Hematopoietic multipotent progenitor cell treated with erythropoietin and hydrocortisone succinate and interleukin-3 and kit ligand, for 4 days (in vitro differentiated cells): ENCODE measurements at regions not wholly inside any gene's neighbourhood (a gene's known extent, or its start where the extent isn't known, plus 50 kb on each side); places are given as distances from the start of the nearest gene placed in this dataset.
A peak's percentile ranks its signal among the peaks of the same experiment; 100 is the strongest.
"Not testable (repeated sequence)": the region's sequence is repeated elsewhere in the genome, so short reads cannot be mapped to it uniquely, and the experiment has no call there.

Source experiments
- DNase-seq: peaks from one replicate; pipeline ENCODE4 v3.0.0-alpha.2; 2015

GRCh38 chr19:21668072-21668773 is 99.2 kb downstream of the ZNF100 start:
- not testable (repeated sequence) for DNase-seq

DNA sequence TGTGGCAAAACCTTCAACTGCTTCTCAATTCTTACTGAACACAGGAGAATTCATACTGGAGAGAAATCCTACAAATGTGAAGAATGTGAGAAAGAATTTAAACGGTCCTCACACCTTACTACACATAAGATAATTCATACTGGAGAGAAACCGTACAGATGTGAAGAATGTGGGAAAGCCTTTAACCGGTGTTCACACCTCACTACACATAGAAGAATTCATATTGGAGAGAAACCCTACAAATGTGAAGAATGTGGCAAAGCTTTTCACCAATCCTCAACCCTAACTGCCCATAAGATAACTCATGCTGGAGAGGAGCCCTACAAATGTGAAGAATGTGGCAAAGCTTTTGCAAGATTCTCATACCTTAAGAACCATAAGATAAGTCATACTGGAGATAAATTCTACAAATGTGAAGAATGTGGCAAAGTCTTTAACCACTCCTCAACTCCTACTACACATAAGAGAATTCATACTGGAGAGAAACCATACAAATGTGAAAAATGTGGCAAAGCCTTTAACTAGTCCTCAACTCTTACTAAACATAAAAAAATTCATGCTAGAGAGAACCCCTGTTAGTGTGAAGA is 111.7 kb downstream of the ZNF100 start:
- DNase-seq = no peak

GRCh38 chr19:21651478-21651877 is 115.9 kb downstream of the ZNF100 start:
- DNase-seq = not testable (repeated sequence)

DNA sequence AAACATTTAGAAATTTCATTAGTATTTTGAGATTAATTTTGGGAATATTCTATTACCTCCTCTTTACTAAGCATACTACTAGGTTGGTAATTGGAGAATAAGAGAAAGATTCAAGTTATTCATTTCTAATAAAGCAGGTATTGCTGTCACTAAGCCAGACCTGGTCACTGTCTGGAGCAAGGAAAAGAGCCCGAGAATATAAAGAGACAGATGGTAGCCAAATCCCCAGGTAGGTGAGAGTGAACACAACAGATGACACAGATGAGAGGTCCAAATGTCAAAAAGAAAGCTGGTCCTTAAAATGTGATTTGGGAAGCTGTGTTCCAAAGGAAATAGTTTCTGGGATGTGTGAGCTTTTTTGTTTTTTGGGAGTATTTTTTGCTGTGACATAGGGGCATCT is 128.6 kb downstream of the ZNF100 start:
- DNase-seq = no peak

DNA sequence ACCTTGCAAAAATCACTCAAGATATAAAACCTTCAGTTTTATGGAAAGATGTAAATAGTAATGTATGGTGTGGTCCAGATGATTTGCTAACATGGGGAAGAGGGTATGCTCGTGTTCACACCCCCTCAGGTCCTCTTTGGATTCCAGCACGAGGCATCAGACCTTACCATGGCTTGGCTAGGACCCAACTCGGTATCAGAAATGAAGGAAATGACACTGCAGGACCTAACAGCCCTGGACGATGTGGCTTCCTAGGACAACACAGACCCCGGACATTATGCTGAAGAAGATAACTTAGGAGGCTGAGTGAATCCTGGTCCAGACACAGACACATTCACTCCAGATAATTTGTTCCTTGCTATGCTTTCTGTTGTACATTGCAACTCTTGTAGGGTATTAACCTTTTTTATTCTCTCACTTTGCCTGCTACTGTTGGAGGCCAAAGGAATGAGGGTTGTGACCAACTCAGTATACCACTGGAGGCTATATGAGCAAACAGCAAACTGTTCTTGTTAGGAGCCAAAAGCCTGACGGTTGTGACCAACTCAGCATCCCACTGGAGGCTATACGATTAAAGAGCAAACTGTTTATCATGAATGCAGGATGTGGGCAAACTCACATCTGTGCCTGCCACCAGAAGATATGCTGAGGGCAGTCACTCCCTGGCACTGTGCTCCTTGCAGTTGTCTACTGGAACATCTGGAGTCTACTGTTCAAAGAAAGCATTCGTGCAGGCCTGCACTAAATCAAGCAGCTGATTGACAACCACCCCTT is 121.7 kb downstream of the ZNF429 start:
- DNase-seq = peak; percentile 85

DNA sequence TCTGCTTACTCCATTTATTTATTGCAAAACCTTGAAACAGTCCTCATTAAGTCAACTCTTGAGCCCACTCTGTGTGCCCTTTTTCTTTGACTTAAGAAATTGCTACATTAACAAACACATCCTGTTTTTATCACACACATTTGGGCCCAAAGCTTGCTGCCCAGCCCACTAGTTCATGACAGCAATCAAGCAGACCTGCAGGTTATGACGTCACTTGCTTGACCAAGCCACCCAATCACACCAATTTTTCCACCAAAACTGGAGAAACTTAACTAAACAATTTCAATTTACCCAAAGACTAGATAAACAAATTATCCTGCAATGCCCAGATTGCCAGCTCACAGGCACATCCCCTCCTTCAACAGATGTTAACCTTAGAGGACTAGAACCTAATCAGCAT is 120.7 kb downstream of the ZNF429 start:
- no peak for DNase-seq

GRCh38 chr19:21622920-21623319 is 117.5 kb downstream of the ZNF429 start:
- no peak for DNase-seq

DNA sequence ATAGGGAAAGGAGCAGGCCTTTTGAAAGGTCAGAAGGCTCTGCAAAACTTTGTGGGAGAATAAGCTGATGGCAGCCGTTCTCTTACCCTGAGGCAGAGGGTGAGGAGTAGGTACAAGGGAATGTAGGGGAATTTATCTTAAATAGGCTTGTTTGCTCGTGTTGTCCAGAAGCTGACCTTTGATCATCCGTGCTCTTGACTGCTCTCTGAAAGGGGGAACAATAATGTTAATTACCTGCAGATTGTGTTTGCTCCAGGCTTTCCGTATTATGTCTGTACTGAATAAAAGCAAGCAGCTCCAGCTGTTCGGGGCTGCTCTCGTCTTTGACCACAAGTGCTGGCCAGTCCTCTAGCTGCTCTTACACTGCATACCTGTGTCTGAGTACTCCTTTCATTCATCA is 116.3 kb downstream of the ZNF429 start:
- no peak for DNase-seq

GRCh38 chr19:21617740-21618339 is 112.4 kb downstream of the ZNF429 start:
- peak; percentile 84 for DNase-seq

- not testable (repeated sequence) for DNase-seq
Observed at GRCh38 chr19:21614776-21615175, 109.4 kb downstream of the ZNF429 start.

- not testable (repeated sequence) for DNase-seq
Observed at GRCh38 chr19:21613201-21613600, 107.8 kb downstream of the ZNF429 start.

DNA sequence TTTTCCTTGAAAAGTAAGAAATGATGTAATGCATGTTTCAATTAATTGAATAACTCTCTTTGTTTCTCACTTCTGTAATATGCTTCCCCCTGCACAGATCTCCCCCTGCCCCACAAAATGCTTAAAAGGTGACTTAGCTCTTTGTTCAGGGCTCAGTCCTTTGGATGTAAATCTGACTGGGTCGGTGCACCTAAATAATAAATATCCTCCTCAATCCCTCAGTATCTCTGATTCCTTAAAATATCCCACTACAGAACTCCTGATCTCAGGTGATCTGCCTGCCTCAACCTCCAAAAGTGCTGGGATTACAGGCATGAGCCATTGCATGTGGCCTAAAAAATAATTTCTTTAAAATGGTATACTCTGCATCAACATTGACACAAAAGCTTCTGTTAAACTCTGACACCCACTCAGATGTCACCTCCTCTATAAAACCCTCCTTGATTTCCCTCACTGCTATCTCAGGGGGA is 107.0 kb downstream of the ZNF429 start:
- no peak for DNase-seq

DNA sequence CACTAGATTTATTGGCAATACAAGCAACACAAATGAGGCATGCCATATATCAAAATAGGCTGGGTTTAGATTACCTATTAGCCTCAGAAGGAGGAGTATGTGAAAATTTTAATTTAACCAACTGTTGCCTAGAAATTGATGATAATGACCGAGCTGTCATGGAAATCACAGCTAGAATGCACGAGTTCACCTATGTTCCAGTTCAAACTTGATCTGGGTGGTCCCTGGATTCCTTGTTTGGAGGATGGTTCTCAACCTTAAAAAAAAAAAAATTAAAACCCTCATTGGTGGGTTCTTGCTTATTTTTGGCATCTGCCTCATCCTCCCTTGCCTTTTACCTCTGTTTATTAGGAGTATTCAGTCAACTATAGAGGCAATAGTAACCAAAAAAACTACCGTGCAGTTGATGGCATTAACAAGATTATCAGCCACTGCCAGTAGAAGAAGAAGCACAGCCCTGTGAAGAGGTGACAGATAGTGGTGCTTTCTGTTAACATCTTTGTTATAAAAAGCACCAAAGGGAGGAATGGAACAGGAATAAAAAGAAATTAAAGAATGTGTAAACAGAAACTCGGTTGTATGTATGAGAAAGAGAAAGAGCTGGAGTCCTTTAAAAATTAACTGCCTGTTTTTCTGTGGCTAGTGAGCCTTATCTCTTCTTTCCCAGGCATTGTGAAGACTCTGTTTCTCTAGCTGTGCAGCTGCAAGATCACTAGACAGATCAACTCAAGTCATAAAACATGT is 106.4 kb downstream of the ZNF429 start:
- DNase-seq = peak; percentile 79

GRCh38 chr19:21610787-21611186 is 105.4 kb downstream of the ZNF429 start:
- no peak for DNase-seq

DNA sequence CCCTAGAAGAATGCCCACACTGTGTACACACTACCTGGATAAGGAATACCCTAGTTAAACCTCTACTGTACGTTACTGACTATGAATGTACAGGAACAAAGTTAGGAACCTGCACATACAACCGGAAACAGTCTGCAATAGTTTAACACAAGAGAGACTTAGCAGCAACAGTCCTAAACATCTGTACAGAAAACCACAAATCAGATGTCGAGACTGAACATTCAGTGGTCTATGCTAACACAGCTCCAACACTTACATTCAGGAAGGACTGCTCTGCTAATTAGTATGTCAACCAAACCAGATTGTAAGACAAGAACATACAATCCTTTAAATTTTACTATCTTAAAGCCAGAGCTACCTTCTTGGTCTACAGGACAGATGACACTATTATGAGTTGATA is 104.9 kb downstream of the ZNF429 start:
- DNase-seq = peak; percentile 77

- DNase-seq = no peak
Observed at GRCh38 chr19:21608571-21608970, 103.2 kb downstream of the ZNF429 start.

DNA sequence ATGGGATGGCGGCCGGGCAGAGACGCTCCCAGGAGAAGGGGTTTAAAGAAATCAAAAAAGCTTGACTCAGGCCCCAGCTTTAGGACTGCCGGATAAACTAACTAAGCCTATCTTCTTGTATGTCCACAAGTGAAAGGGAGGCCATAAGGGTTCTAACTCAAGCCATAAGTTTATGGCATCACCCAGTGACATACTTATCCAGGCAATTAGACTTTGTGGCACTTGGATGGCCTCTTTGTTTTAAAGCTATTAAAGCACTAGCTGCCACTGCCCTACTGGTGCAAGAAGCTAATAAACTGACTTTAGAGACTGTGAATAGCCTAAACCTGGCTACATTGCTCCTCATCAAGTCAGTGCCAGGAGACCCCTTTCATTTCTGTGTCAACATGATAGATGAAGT is 102.0 kb downstream of the ZNF429 start:
- DNase-seq = no peak

DNA sequence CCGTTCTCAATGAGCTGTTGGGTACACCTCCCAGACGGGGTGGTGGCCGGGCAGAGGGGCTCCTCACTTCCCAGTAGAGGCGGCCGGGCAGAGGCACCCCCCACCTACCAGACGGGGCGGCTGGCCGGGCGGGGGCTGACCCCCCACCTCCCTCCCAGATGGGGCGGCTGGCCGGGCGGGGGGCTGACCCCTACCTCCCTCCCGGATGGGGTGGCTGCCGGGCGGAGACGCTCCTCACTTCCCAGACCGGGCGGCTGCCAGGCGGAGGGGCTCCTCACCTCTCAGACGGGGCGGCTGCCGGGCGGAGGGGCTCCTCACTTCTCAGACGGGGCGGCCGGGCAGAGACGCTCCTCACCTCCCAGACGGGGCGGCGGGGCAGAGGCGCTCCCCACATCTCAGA is 101.6 kb downstream of the ZNF429 start:
- not testable (repeated sequence) for DNase-seq

GRCh38 chr19:21606326-21606725 is 100.9 kb downstream of the ZNF429 start:
- not testable (repeated sequence) for DNase-seq

DNA sequence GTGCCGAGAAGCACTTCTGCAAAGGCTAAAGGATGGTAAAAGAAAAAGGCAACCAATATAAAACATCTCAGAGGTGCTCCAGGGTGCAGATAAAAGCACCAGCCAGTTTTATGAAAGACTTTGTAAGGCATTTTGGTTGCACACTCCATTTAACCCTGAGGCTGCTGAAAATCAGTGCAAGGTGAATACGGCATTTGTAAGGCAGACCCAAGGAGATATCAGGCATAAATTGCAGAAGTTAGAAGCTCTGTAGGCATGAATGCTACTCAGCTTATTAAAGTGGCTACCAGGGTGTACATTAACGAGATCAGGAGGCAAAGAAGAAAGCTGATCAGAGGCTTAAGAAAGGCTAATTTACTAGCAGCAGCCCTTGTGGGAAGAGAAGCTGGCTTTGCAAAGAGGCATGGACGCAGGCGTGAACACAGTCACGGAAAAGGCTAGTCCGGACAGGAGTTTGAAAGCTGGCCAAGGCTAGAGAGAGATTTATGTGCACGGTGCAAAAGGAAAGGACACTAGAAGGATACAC is 99.6 kb downstream of the ZNF429 start:
- peak; percentile 61 for DNase-seq
